ENCODE measurements at regions not wholly inside any gene's neighbourhood (a gene's known extent, or its start where the extent isn't known, plus 50 kb on each side); places are given as distances from the start of the nearest gene placed in this dataset.

DNA sequence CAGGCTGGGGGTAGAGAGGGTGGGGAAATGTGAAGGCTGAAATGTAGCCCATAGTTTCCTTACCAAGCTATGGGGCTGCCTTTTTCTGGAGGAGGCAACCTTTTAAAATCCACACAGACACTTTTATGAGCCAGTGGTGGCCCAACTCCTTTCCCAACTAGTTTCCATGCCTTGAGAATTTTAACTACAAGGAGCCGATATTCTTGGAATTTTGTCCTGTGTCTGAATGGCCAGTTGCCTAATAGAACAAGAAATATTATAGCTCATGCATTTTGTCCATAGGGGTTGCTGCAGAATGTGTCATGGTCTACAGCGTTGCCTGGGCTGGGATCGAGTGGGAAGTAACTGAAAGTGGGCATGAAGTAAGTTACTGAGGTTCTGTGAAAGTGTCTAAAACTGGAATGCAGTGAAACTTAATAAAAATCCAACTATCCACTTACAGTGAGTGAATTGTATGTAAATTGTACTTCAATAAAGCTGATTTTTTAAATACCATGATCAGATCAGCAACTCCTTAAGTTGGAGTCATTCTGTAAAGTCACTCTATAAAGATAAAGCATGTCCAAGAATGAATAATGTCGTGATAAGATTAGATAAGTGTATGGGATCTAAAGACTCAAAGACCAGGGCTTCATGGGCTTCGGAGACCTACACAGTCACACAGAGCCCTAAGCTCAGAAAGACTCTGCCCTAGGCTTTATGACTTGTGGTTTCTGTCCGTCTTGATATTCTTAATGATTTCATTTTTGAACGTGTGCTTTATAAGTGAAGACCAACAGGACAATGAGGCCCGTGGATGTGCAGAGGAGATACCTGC lies 122.6 kb upstream of the FNDC3A start:
- DNase-seq (ENCODE audit: extremely low read depth, low read depth) = no peak
- no peak for TF ChIP-seq CTCF (IDR thresholded peaks at IDR 0.05; ENCODE audit: low read depth, low read length, missing control alignments)
- H3K4me3 ChIP-seq (replicated peaks; ENCODE audit: low read depth, low read length) = no peak overlapping the region

GRCh38 chr13:48853728-48854102 lies 122.0 kb upstream of the FNDC3A start:
- H3K4me3 ChIP-seq (replicated peaks; ENCODE audit: low read depth, low read length) = no peak overlapping the region
- TF ChIP-seq CTCF (IDR thresholded peaks at IDR 0.05; ENCODE audit: low read depth, low read length, missing control alignments) = no peak
- DNase-seq (ENCODE audit: extremely low read depth, low read depth) = no peak

GRCh38 chr13:48857576-48857975 lies 118.1 kb upstream of the FNDC3A start:
- DNase-seq (ENCODE audit: extremely low read depth, low read depth) = no peak
- H3K4me3 ChIP-seq (replicated peaks; ENCODE audit: low read depth, low read length) = no peak overlapping the region
- no peak for TF ChIP-seq CTCF (IDR thresholded peaks at IDR 0.05; ENCODE audit: low read depth, low read length, missing control alignments)

DNA sequence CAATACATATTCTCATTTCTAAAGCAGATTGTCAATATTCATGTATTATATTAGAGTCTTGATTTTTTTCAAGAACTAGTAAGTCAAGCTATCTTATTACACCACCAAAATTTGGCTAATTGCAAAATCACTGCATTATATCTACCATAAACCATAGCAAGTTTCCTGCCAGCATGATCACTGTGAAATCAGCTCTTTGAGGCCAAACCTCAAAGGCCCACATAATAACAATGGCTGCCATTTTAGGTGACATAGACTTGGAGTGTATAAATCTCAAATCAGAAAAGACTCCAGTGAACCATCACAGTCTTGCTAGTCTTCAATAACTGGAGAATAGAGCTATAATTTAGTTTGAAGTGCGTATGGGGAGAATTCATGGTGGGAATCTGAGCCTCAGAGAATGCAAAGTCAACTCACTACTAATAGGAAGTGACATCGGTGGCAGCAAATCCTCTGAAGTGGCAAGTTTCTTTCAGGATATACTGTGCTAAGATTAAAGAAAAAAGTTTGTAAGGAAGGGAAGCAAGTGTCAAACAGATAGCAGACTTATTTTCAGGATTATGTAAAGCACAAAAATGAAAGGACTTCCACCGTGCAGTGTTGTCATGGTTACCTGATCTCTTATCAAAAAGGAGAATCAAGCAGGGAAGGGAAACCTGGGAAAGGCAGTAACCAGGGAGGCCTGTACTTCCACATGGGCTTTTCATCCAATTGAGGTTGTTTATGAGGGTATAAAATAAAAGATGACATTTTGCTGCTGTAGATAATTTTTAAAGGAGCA lies 117.4 kb upstream of the FNDC3A start:
- DNase-seq (ENCODE audit: extremely low read depth, low read depth) = no peak
- no peak for TF ChIP-seq CTCF (IDR thresholded peaks at IDR 0.05; ENCODE audit: low read depth, low read length, missing control alignments)
- no peak overlapping the region for H3K4me3 ChIP-seq (replicated peaks; ENCODE audit: low read depth, low read length)

DNA sequence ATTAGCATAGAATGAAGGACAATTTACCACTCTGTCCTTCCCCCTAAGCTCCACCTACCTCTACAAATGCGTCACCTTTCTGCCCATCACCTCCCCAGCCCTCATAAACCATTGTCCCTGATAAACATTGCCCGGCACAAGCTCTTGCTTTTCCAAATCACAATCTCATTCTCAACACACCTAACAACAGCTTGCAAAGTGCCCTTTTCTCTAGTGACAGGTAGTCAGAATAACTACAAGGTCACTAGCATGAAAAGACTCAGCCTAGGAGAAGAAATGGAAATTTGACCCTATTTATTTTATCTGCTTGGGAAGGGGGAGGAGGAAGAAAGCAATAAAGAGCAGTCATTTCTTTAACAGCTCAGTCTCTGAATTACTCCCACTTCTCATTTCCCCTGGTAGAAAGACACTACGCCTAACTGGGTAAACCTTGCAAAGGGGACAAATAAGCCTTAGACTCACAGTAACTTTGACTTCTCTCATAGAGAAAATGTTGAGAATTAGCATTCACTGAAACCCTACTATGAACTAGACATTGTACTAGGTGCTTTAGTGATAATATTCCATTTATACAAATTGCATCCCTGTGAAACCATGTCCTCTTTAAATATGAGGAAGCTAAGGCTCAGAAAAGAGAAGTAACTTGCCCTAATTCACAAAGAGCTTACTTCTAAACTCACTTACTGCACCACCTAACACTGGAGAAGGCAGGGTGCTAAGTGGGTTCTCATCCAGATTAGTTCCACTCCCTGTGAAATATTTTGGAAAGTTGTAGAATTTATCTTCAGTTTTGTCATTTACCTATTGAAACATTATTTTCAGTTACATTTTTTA lies 116.2 kb upstream of the FNDC3A start:
- DNase-seq (ENCODE audit: extremely low read depth, low read depth) = no peak
- no peak overlapping the region for H3K4me3 ChIP-seq (replicated peaks; ENCODE audit: low read depth, low read length)
- TF ChIP-seq CTCF (IDR thresholded peaks at IDR 0.05; ENCODE audit: low read depth, low read length, missing control alignments) = no peak

DNA sequence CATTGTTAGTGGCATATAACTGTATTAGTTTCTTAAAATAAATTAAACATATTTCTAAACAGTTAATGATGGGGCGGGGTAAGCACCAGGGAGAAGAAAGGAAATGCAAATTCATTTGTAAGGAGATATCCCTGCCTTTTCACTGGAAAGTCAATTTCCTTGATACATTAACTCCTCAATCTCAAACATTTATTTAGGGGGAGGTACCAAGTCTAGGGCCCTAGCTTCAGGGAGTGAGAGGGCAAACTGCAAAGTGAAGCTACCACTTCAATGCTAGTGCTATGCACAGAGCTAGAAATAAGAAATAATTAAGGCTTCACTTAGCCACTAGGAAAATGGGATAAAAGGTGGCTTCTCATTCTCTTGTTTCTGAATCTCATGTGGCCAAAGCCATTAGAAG lies 115.3 kb upstream of the FNDC3A start:
- H3K4me3 ChIP-seq (replicated peaks; ENCODE audit: low read depth, low read length) = no peak overlapping the region
- no peak for TF ChIP-seq CTCF (IDR thresholded peaks at IDR 0.05; ENCODE audit: low read depth, low read length, missing control alignments)
- DNase-seq (ENCODE audit: extremely low read depth, low read depth) = no peak

All from HFF-Myc (cell line).